Neural progenitor cell (in vitro differentiated cells): ENCODE measurements at regions not wholly inside any gene's neighbourhood (a gene's known extent, or its start where the extent isn't known, plus 50 kb on each side); places are given as distances from the start of the nearest gene placed in this dataset.

Experiments used
- DNase-seq: peaks from one replicate; pipeline ENCODE4 v3.0.0-alpha.2; 2016; ENCODE audit warnings: low spot score
- H2AFZ ChIP-seq: fragments of 200-600 bp; sonication (generic); replicated peaks from 2 replicates; pipeline ENCODE4 v1.6.1; 2016; ENCODE audit warnings: antibody characterized with exemption
- H3F3A ChIP-seq: fragments of 200-600 bp; sonication (generic); 2 replicates; pipeline ENCODE4 v1.6.1; 2016; ENCODE audit warnings: antibody characterized with exemption, low read depth
- H3K27ac ChIP-seq: fragments of 200-600 bp; sonication (generic); 2 replicates; pipeline ENCODE4 v1.5.1; 2016; ENCODE audit warnings: mild to moderate bottlenecking
- H3K27me3 ChIP-seq: fragments of 200-600 bp; sonication (generic); 2 replicates; pipeline ENCODE4 v1.6.1; 2016; ENCODE audit warnings: mild to moderate bottlenecking, moderate library complexity
- H3K36me3 ChIP-seq: fragments of 200-600 bp; sonication (generic); 2 replicates; pipeline ENCODE4 v1.5.1; 2016
- H3K4me1 ChIP-seq: fragments of 200-600 bp; sonication (generic); 2 replicates; pipeline ENCODE4 v1.6.1; 2016; ENCODE audit warnings: mixed run types
- H3K4me2 ChIP-seq: fragments of 200-600 bp; sonication (generic); 2 replicates; pipeline ENCODE4 v1.6.1; 2016
- H3K4me3 ChIP-seq: fragments of 200-600 bp; sonication (generic); 2 replicates; pipeline ENCODE4 v1.5.1; 2016
- H3K79me2 ChIP-seq: fragments of 200-600 bp; sonication (generic); 2 replicates; pipeline ENCODE4 v1.6.1; 2016; ENCODE audit warnings: low read depth
- H3K9ac ChIP-seq: fragments of 200-600 bp; sonication (generic); 2 replicates; pipeline ENCODE4 v1.6.1; 2016
- H3K9me3 ChIP-seq: fragments of 200-600 bp; sonication (generic); 2 replicates; pipeline ENCODE4 v1.5.1; 2016; ENCODE audit warnings: low read depth
- H4K20me1 ChIP-seq: fragments of 200-600 bp; sonication (generic); 2 replicates; pipeline ENCODE4 v1.6.1; 2016; ENCODE audit warnings: low read depth
- H3K27ac Mint-ChIP-seq: 3 replicates; pipeline ENCODE4 v1.8.0; 2021; ENCODE audit warnings: mixed read lengths
- H3K27me3 Mint-ChIP-seq: 2 replicates; pipeline ENCODE4 v1.8.0; 2022; ENCODE audit warnings: low read depth, mild to moderate bottlenecking, inconsistent platforms, moderate library complexity, mixed read lengths; ENCODE audit not compliant: insufficient read depth
- H3K36me3 Mint-ChIP-seq: 3 replicates; pipeline ENCODE4 v1.8.0; 2021; ENCODE audit warnings: mixed read lengths
- H3K4me1 Mint-ChIP-seq: 3 replicates; pipeline ENCODE4 v1.8.0; 2021; ENCODE audit warnings: mixed read lengths
- H3K4me3 Mint-ChIP-seq: 3 replicates; pipeline ENCODE4 v1.8.0; 2021; ENCODE audit warnings: mild to moderate bottlenecking, moderate library complexity, mixed read lengths
- H3K9me3 Mint-ChIP-seq: 3 replicates; pipeline ENCODE4 v1.8.0; 2020; ENCODE audit warnings: mixed read lengths
- CTCF ChIP-seq: fragments of 200-600 bp; sonication (generic); IDR thresholded peaks from 2 replicates; pipeline ENCODE4 v1.5.1; 2017; ENCODE audit warnings: antibody characterized with exemption, mild to moderate bottlenecking
- EZH2 ChIP-seq: fragments of 200-600 bp; sonication (generic); IDR thresholded peaks from 2 replicates; pipeline ENCODE4 v1.6.1; 2017; ENCODE audit warnings: antibody characterized with exemption, mild to moderate bottlenecking, moderate library complexity
- EZH2phosphoT487 ChIP-seq: fragments of 200-600 bp; sonication (generic); IDR thresholded peaks from 2 replicates; pipeline ENCODE4 v1.6.1; 2017; ENCODE audit warnings: antibody characterized with exemption

GRCh38 chr3:13219077-13219901 is 146.1 kb upstream of the IQSEC1 start:
- Mint-ChIP-seq H3K27me3 (peaks cover 2% of the 10 kb centered on the region), H3K36me3 (no peaks in the 10 kb centered on the region), H3K4me3 (peak overlapping the region; percentile 59), H3K9me3 (no peaks in the 10 kb centered on the region), H3K27ac (peak overlapping the region; percentile 37), H3K4me1 (peaks cover 36% of the 10 kb centered on the region)
- TF ChIP-seq EZH2 (no peak), CTCF (no peak), EZH2phosphoT487 (no peak)
- Histone ChIP-seq H3K4me1 (no peaks in the 10 kb centered on the region), H3K4me2 (no peak overlapping the region), H3K4me3 (no peak overlapping the region), H2AFZ (no peak overlapping the region), H4K20me1 (no peaks in the 10 kb centered on the region), H3F3A (no peaks in the 10 kb centered on the region), H3K27me3 (no peaks in the 10 kb centered on the region), H3K9ac (no peak overlapping the region), H3K27ac (no peak overlapping the region), H3K79me2 (no peaks in the 10 kb centered on the region), H3K9me3 (no peaks in the 10 kb centered on the region), H3K36me3 (no peaks in the 10 kb centered on the region)
- no peak for DNase-seq

- DNase-seq, result no peak
- Histone ChIP-seq H3K36me3 (no peaks in the 10 kb centered on the region), H3K79me2 (no peaks in the 10 kb centered on the region), H3K4me1 (no peaks in the 10 kb centered on the region), H3K4me2 (no peak overlapping the region), H2AFZ (no peak overlapping the region), H4K20me1 (no peaks in the 10 kb centered on the region), H3F3A (no peaks in the 10 kb centered on the region), H3K27me3 (no peaks in the 10 kb centered on the region), H3K4me3 (no peak overlapping the region), H3K27ac (no peak overlapping the region), H3K9me3 (no peaks in the 10 kb centered on the region), H3K9ac (no peak overlapping the region)
- Mint-ChIP-seq H3K9me3 (no peaks in the 10 kb centered on the region), H3K4me3 (peak overlapping the region; percentile 59), H3K27me3 (peaks cover 2% of the 10 kb centered on the region), H3K36me3 (no peaks in the 10 kb centered on the region), H3K27ac (peak overlapping the region; percentile 72), H3K4me1 (peaks cover 36% of the 10 kb centered on the region)
- TF ChIP-seq EZH2 (no peak), EZH2phosphoT487 (no peak), CTCF (no peak)
Measured at GRCh38 chr3:13218541-13218908, 145.3 kb upstream of the IQSEC1 start.

GRCh38 chr3:13217736-13218540 is 144.7 kb upstream of the IQSEC1 start:
- H3K9ac ChIP-seq, result no peak overlapping the region
- no peaks in the 10 kb centered on the region for H4K20me1 ChIP-seq
- Mint-ChIP-seq H3K4me1 (peaks cover 36% of the 10 kb centered on the region), H3K27ac (peak overlapping the region; percentile 72), H3K9me3 (no peaks in the 10 kb centered on the region), H3K36me3 (no peaks in the 10 kb centered on the region), H3K27me3 (peaks cover 2% of the 10 kb centered on the region), H3K4me3 (peak overlapping the region; percentile 55)
- no peaks in the 10 kb centered on the region for H3K79me2 ChIP-seq
- no peaks in the 10 kb centered on the region for H3K36me3 ChIP-seq
- H3K27me3 ChIP-seq, result no peaks in the 10 kb centered on the region
- no peak overlapping the region for H3K27ac ChIP-seq
- H3K4me3 ChIP-seq, result no peak overlapping the region
- DNase-seq, result no peak
- H3K4me2 ChIP-seq, result no peak overlapping the region
- H3F3A ChIP-seq, result no peaks in the 10 kb centered on the region
- no peak overlapping the region for H2AFZ ChIP-seq
- H3K9me3 ChIP-seq, result no peaks in the 10 kb centered on the region
- no peaks in the 10 kb centered on the region for H3K4me1 ChIP-seq
- TF ChIP-seq EZH2 (no peak), CTCF (no peak), EZH2phosphoT487 (no peak)
